NCI-H1092 (cell line): ENCODE measurements at regions not wholly inside any gene's neighbourhood (a gene's known extent, or its start where the extent isn't known, plus 50 kb on each side); places are given as distances from the start of the nearest gene placed in this dataset.
"Not testable (repeated sequence)": the region's sequence is repeated elsewhere in the genome, so short reads cannot be mapped to it uniquely, and the experiment has no call there.

Experiments used
- DNase-seq: peaks from one replicate; lab custom pipeline; 2025; lab: John Stamatoyannopoulos, UW

DNA sequence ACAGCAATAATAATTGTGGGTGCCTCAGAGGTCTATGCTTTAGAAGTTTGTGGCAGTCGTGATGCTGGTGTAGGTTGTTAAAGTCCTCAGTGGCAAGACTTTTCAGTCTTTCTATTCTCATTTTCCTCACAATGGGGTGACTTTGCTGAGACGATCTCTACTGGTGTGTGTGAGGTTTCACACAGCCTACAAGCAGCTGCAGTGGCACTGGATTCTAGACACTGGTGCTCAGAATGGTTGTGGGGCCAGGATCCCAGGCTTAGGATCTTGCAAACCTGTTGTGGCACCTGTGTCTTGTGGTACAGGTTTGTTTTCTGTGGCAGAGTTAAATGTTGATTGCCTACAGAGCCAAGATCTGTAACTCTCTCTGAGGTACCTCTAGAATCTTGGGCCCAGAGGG is 581.2 kb downstream of the PTPRC start:
- no peak for DNase-seq

DNA sequence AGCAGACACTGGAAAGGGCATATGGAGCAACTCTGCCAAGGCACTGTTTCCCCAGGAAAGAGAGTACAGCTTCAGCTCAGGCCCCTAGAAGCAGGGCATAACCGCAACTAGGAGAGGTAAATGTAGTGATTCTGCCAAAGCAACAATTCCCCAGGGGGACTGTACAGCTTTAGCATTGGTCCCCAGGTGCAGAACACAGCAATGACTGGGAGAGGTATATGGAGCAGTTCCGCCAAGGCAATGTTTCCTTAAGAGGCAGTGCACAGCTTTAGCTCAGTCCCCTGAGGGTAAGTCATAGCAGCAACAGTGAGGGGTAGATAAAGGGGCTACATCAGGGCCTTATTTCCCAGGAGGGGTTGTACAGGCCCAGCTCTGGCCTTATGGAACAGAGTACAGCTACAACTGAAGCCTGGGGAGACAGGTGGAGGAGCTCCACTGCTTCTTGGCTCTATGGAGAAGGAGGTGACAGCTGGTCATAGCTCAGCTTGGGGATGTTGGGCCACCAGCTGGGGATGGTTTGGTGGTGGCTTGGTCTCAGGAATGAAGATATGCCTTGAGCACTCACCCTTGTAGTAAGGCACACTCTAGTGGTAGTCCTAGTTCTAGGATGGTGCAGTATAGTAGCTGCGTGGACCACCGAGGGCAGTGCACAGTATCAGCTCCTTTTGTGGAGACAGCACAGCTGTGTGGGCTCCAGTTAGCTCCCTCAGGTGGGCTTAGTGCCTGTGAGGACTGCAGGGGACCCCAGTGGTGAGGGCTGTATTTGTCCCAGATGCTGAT is 582.7 kb downstream of the PTPRC start:
- DNase-seq: no peak

- no peak for DNase-seq
Measured at GRCh38 chr1:199223936-199224335, 585.1 kb downstream of the PTPRC start.

GRCh38 chr1:199226163-199226562 is 587.3 kb downstream of the PTPRC start:
- DNase-seq: no peak

- no peak for DNase-seq
Measured at GRCh38 chr1:199242147-199242546, 603.3 kb downstream of the PTPRC start.

GRCh38 chr1:199242601-199243000 is 603.8 kb downstream of the PTPRC start:
- DNase-seq: no peak

- no peak for DNase-seq
Measured at GRCh38 chr1:199243423-199244061, 604.7 kb downstream of the PTPRC start.

DNA sequence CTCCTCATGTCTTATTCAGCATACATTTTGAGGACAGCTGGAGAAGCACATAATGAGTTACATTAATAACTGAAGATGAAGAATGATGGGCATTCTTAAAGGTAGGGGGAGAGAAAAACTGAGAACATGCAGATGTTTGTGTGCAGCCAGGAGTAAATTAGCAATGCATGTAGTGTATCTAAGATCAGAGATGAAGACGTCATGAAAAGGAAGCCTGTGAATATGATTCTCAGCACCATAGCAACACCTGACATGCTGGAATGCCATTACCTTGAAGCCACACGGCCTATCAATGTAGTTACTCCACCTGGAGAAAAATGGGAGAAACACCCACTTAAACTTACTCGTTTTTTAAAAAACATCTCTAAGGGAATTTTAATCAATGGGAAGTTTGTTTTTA is 607.1 kb downstream of the PTPRC start:
- DNase-seq: no peak

GRCh38 chr1:199246716-199247115 is 607.9 kb downstream of the PTPRC start:
- no peak for DNase-seq

DNA sequence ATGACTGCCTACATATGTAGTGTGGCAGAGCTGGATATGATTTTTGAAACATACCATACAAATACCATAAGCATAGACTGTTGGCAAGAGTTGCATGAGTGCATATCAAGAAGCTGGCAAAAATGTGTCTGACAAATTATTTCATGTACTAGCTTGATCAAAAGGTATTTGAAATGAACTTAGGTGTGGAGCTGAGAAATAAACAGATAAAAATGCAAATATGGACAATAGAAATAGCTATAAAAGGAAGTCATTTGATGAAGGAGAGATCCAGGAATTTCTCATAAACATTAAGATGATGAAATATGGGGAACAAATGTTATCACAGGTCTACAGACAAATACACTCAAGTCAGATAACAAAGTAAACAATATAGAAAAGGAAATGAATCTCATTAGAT is 609.1 kb downstream of the PTPRC start:
- DNase-seq: no peak

- not testable (repeated sequence) for DNase-seq
Measured at GRCh38 chr1:199254040-199254439, 615.2 kb downstream of the PTPRC start.

GRCh38 chr1:199261328-199261727 is 622.5 kb downstream of the PTPRC start:
- DNase-seq: no peak

DNA sequence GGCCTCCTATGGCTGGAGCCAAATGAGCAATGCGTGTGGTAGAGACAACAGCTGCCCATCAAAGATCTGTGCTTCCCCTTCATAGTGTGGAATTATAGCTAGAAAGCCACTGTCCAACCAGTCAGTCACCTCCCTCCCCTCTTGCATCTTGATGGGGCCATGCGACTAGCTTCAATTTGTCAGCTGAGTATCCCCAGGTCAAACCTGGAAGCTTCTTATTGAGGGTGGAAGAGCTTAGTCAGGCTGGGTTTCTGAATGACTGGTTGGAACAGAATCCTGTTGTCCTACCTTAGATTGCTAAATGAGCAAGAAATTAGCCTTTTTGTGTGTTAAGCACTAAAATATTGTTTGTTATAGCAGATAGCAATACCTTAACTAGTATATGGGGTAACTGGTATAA is 625.4 kb downstream of the PTPRC start:
- DNase-seq: no peak

- no peak for DNase-seq
Measured at GRCh38 chr1:199264911-199265310, 626.1 kb downstream of the PTPRC start.

GRCh38 chr1:199265319-199265718 is 626.5 kb downstream of the PTPRC start:
- DNase-seq: no peak

GRCh38 chr1:199269241-199269640 is 630.4 kb downstream of the PTPRC start:
- no peak for DNase-seq

GRCh38 chr1:199272139-199272544 is 633.3 kb downstream of the PTPRC start:
- DNase-seq: no peak

DNA sequence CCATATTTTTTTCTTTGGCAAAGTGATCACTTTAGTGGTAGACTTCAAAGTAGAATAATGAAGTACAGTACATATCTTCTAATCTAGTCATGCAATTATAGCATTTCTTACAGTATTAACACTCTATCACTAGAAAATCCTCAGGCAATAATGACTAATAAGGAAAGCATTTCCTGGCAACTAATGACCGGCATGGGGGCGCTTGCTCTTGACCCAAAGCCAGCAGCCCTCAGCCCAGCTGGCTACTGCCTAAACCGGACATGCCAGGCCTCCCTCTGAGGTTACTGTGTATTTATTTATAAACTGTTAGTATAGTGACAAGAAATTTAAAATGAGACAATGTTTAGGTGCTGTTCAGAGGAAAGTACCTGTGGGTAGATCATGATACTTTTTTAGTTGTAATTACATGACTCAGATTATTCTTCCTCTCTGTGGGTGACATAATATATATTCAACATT is 633.8 kb downstream of the PTPRC start:
- DNase-seq: no peak

DNA sequence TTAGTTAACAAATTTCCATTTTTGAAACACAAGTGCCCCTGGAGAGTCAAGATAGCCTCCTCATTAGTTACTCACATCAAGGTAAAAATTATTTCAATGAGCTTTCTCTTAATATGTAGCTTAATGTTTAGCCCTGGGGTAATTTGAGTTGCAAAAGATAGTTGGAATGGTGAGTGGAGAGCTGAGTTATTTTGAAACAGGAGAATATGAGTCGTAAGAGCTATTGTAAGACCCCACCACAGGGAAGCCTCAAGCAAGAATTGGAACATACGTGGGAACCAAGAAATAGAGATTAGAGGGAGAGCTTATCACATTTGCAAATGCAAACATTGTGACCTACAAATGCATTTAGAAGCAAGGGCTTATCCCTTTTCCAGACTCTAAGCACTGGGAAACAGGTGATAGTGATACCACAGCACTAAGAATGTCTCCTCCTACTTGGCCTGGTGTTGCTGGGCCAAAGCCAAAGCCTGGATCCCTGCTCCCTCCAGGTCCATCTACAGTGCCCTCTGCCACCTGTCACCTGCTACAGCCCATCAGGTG is 635.1 kb downstream of the PTPRC start:
- no peak for DNase-seq

- DNase-seq: no peak
Measured at GRCh38 chr1:199279067-199279466, 640.2 kb downstream of the PTPRC start.

- DNase-seq: no peak
Measured at GRCh38 chr1:199279872-199280645, 641.2 kb downstream of the PTPRC start.

DNA sequence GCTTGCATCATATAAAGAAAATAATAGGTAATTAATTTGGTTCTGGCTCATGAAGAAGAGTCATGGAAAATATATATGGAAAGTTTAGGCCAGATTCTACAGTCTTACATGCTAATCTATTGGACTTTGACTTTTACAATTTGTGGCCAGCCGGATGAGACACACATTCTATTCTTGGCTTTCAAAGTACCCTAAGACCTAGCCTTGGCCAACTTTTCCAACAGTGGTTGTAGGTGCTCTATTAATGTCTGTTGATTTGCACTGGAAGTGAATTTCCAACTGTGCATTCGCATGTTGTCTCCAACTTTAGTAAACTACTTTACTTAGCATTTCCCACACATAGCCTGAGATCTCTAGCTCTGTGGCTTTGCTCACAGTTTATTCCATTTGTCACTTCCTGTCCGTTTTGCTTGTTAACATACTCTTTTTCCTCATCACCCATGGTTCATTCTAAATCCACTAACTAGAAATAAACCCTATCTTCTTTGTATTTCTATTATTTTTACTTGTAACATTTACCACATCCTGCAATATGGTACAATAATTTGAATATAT is 644.0 kb downstream of the PTPRC start:
- no peak for DNase-seq
